Astrocyte (in vitro differentiated cells and primary cell): ENCODE measurements at regions not wholly inside any gene's neighbourhood (a gene's known extent, or its start where the extent isn't known, plus 50 kb on each side); places are given as distances from the start of the nearest gene placed in this dataset.

Source experiments
- EZH2 ChIP-seq: IDR thresholded peaks from 2 replicates; pipeline ENCODE4 v1.6.1; 2012; ENCODE audit warnings: mild to moderate bottlenecking, low read length, inconsistent platforms; ENCODE audit not compliant: insufficient read depth
- TF ChIP-seq, protein P1 (sequence below): IDR thresholded peaks from 2 replicates; pipeline ENCODE4 v1.5.1; 2011; ENCODE audit warnings: low read depth, mild to moderate bottlenecking, inconsistent platforms, low read length, moderate library complexity; ENCODE audit not compliant: insufficient read depth

DNA sequence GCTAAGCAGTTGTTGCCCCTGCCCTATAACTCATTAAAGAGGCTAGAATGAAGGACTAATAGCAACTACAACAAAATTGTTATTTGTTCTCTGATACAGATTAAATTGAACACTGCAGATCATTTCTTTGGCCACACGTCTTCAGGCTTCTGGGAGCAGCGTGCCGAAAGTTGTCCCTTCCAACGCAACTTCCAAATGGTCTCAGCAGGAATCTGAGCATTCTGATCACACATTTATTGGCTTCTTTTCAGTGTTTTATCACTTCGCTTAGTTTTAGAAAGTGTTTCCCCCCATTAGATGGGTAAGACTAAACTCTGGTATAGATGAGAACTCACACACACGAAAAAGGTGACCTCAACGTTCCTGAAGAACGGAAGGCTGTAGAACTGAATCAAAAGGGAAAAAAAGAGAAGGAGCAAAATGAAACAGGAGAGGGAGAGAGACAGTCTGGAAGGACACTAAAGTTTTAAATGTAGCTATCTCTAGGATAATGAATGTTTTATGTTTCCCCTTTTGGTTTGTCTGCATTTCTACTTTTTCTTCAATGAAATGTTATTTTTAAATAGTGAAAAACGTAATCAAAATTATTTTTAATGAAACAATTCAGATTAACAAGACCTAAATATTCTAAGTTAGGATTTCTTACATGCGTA is 336.5 kb downstream of the RRAGC start:
- TF ChIP-seq, protein P1, sequence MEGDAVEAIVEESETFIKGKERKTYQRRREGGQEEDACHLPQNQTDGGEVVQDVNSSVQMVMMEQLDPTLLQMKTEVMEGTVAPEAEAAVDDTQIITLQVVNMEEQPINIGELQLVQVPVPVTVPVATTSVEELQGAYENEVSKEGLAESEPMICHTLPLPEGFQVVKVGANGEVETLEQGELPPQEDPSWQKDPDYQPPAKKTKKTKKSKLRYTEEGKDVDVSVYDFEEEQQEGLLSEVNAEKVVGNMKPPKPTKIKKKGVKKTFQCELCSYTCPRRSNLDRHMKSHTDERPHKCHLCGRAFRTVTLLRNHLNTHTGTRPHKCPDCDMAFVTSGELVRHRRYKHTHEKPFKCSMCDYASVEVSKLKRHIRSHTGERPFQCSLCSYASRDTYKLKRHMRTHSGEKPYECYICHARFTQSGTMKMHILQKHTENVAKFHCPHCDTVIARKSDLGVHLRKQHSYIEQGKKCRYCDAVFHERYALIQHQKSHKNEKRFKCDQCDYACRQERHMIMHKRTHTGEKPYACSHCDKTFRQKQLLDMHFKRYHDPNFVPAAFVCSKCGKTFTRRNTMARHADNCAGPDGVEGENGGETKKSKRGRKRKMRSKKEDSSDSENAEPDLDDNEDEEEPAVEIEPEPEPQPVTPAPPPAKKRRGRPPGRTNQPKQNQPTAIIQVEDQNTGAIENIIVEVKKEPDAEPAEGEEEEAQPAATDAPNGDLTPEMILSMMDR = no peak
- TF ChIP-seq EZH2 = no peak
